Mucosa of descending colon (tissue), 3 donors: ENCODE measurements at regions not wholly inside any gene's neighbourhood (a gene's known extent, or its start where the extent isn't known, plus 50 kb on each side); places are given as distances from the start of the nearest gene placed in this dataset.

Experiments
- ATAC-seq: fragments of 200-7000 bp; cut with Tn5 transposase; one replicate; pipeline ENCODE4 v1.9.1; 2020; ENCODE audit warnings: mild to moderate bottlenecking, moderate library complexity
- DNase-seq, 3 donors: peaks; one replicate each; pipeline ENCODE4 v3.0.0-alpha.2; 2020
- H3K36me3 ChIP-seq: fragments of 200-600 bp; one replicate; pipeline ENCODE4 v1.8.0; 2021; ENCODE audit warnings: low read depth, mild to moderate bottlenecking
- H3K4me1 ChIP-seq: fragments of 200-600 bp; one replicate; pipeline ENCODE4 v1.8.0; 2021; ENCODE audit warnings: low read depth, mild to moderate bottlenecking
- H3K4me3 ChIP-seq: fragments of 200-600 bp; one replicate; pipeline ENCODE4 v1.8.0; 2021; ENCODE audit warnings: mild to moderate bottlenecking
- H3K9me3 ChIP-seq: fragments of 200-600 bp; one replicate; pipeline ENCODE4 v1.8.0; 2021; ENCODE audit warnings: mild to moderate bottlenecking
- intact Hi-C, 2 donors: fragments of 100-400 bp; cut with DNase I in 1 of 2; cut with micrococcal nuclease in 1 of 2; formaldehyde crosslinking; loops; one replicate each; pipeline versions ENCODE4 v1.11.0 to v1.11.1; 2022; cut with DNase I, micrococcal nuclease
- TF ChIP-seq, protein P1 (sequence below): fragments of 200-600 bp; IDR thresholded peaks from one replicate; pipeline ENCODE4 v1.8.0; 2022; ENCODE audit warnings: antibody characterized with exemption, mild to moderate bottlenecking
- donor health status: DM: no; HTN: no; CAD: no; lungs with moderate emphysema.
- donor health status: DM: no; HTN: no; CAD: no.
- donor health status: DM: no; HTN: yes; CAD: no.

DNA sequence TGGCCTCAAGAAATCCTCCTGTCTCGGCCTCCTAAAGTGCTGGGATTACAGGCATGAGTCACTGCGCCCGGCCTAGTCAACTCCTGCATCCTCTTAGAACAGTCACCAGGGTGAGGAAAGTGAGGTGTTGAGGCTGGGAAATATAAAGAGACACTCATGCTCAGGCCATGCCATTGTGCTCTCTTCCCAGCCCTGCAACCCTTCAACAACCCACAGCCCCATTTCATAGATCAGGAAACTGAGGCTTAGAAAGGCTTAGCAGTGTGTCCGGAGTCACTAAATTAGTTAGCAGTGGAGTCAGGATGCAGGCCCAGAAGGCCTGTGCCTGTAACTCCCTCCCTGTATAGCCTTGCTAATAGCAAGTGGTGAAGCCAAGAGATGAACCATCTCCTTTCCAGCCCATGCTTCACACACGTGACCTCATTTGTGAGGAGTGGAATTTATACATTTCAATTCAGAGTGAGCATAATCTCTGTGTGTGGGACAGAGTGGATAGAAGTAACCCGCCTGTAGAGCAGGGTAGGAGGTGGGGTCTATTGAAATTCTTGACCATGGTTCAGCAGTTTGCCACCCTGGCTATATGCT lies 51.7 kb upstream of the USP3 start:
- TF ChIP-seq, protein P1, sequence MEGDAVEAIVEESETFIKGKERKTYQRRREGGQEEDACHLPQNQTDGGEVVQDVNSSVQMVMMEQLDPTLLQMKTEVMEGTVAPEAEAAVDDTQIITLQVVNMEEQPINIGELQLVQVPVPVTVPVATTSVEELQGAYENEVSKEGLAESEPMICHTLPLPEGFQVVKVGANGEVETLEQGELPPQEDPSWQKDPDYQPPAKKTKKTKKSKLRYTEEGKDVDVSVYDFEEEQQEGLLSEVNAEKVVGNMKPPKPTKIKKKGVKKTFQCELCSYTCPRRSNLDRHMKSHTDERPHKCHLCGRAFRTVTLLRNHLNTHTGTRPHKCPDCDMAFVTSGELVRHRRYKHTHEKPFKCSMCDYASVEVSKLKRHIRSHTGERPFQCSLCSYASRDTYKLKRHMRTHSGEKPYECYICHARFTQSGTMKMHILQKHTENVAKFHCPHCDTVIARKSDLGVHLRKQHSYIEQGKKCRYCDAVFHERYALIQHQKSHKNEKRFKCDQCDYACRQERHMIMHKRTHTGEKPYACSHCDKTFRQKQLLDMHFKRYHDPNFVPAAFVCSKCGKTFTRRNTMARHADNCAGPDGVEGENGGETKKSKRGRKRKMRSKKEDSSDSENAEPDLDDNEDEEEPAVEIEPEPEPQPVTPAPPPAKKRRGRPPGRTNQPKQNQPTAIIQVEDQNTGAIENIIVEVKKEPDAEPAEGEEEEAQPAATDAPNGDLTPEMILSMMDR = no peak
- DNase-seq (no peak), ATAC-seq (no peak)
- Histone ChIP-seq H3K9me3 (no peaks in the 10 kb centered on the region), H3K36me3 (no peaks in the 10 kb centered on the region), H3K4me1 (peaks cover 13% of the 10 kb centered on the region), H3K4me3 (no peak overlapping the region)
- intact Hi-C loops = no loop called here

- no peak for DNase-seq
- no peak for ATAC-seq
- TF ChIP-seq, protein P1 = no peak
- intact Hi-C loops = no loop called here
- Histone ChIP-seq H3K4me1 (peaks cover 13% of the 10 kb centered on the region), H3K36me3 (no peaks in the 10 kb centered on the region), H3K9me3 (no peaks in the 10 kb centered on the region), H3K4me3 (no peak overlapping the region)
Observed at GRCh38 chr15:63453186-63453905, 51.0 kb upstream of the USP3 start.

DNA sequence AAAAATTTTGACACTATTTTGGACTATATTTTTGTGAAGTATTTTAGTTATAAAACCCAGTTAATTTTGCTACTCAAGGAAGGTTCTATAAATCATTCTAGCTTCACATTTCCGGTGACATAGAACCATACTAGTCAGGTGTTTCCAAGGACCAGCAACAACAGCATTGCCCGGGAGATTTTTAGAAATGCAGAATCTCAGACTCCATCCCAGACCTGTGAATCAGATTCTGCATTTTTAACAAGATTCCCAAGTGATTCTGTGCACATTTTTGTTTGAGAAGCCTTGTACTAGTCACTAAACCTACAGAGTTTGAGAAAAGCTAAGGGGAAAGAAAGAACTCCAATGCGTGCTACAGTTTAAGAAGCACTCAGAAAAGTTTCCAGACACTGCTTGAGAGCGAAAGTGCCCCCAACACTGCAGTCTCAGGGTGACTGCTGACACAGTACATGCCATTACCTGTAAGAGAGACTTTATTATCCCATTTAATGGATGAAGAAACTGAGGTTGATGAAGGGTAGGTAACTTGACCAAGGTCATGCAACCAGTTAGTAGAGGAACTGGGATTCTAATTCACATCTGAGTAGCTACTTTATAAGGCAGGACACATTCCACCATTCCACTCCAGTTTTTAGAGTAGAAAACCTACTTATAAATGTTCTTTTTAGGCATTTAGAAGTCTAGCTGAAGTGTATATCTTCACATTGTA lies 49.7 kb upstream of the USP3 start:
- Histone ChIP-seq H3K9me3 (no peaks in the 10 kb centered on the region), H3K4me3 (no peak overlapping the region), H3K36me3 (no peaks in the 10 kb centered on the region), H3K4me1 (peaks cover 6% of the 10 kb centered on the region)
- TF ChIP-seq, protein P1 = no peak
- no peak for ATAC-seq
- no peak for DNase-seq
- intact Hi-C loops = no loop called here
